Uterus (tissue), 3 donors: ENCODE measurements at regions not wholly inside any gene's neighbourhood (a gene's known extent, or its start where the extent isn't known, plus 50 kb on each side); places are given as distances from the start of the nearest gene placed in this dataset.

ENCODE experiments used
- DNase-seq, 2 donors: peaks; one replicate each; pipeline ENCODE4 v3.0.0-alpha.2; 2019 to 2020
- H3K27ac ChIP-seq, 2 donors: fragments of 200-600 bp; sonication (generic); 1 replicate in 1 of 2; 2 replicates in 1 of 2; pipeline ENCODE4 v1.5.1; 2016 to 2018
- H3K27me3 ChIP-seq, 2 donors: fragments of 200-600 bp; sonication (generic); one replicate each; pipeline ENCODE4 v1.5.1; 2018 to 2019; ENCODE audit warnings: control low read depth in 1 of 2
- H3K36me3 ChIP-seq, 2 donors: fragments of 200-600 bp; sonication (generic); one replicate each; pipeline ENCODE4 v1.5.1; 2019; ENCODE audit warnings: control low read depth in 1 of 2
- H3K4me1 ChIP-seq, 2 donors: fragments of 200-600 bp; sonication (generic); one replicate each; pipeline ENCODE4 v1.5.1; 2018 to 2019; ENCODE audit warnings: control low read depth in 1 of 2
- H3K4me3 ChIP-seq, 2 donors: fragments of 200-600 bp; sonication (generic); 1 replicate in 1 of 2; 2 replicates in 1 of 2; pipeline ENCODE4 v1.5.1; 2018 to 2019; ENCODE audit warnings: mild to moderate bottlenecking in 1 of 2
- H3K9me3 ChIP-seq, 2 donors: fragments of 200-600 bp; sonication (generic); one replicate each; pipeline ENCODE4 v1.5.1; 2019; ENCODE audit warnings: control low read depth in 1 of 2
- CTCF ChIP-seq, 4 experiments: fragments of 200-600 bp in 2 of 4; fragments of 450-650 bp in 2 of 4; sonication (generic) in 2 of 4; IDR thresholded peaks; one replicate each; pipeline ENCODE4 v1.5.1; 2016 to 2019; ENCODE audit warnings: antibody characterized with exemption in 4 of 4, mild to moderate bottlenecking in 2 of 4, moderate library complexity in 1 of 4
- POLR2A ChIP-seq, 2 donors: fragments of 450-650 bp; IDR thresholded peaks; one replicate each; pipeline ENCODE4 v1.6.1; 2016; ENCODE audit warnings: antibody characterized with exemption in 2 of 2, mild to moderate bottlenecking in 1 of 2, moderate library complexity in 1 of 2
- intact Hi-C: fragments of 100-400 bp; cut with DNase I; formaldehyde crosslinking; loops from one replicate; pipeline ENCODE4 v1.15.1; 2023; ENCODE audit warnings: low total_unique reads
- donor health status: DM: yes; HTN: yes; CAD: no.

- intact Hi-C loops, result no loop called here
- H3K27ac ChIP-seq, result no peak overlapping the region
- no peak overlapping the region for H3K4me3 ChIP-seq
- no peak for TF ChIP-seq POLR2A (IDR thresholded peaks at IDR 0.05)
- TF ChIP-seq CTCF (IDR thresholded peaks at IDR 0.05), result no peak
- no peaks in the 10 kb centered on the region for H3K36me3 ChIP-seq
- no peaks in the 10 kb centered on the region for H3K27me3 ChIP-seq
- no peaks in the 10 kb centered on the region for H3K9me3 ChIP-seq
- no peak for DNase-seq
- H3K4me1 ChIP-seq, result no peaks in the 10 kb centered on the region
These were observed 287.7 kb downstream of the PCDH7 start for GRCh38 chr4:31007858-31008257.

DNA sequence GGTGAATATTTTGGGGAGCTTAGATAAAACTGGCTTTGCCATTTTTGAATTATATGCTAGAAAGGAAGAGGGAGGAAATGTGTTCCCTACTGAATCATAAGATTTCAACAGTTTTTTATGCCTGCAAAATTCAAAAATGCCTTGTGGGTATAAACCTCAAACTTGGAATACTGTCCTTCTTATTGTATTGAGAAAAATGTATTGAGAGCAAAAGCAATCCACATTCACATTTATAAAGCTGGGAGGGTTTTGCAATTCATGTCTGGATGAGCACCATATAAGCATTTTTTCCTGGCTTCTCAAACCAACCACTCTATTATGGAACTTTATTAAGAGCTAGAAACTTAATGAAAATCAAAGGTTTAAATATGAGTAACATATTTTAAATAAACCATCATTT, 289.8 kb downstream of the PCDH7 start:
- H3K27me3 ChIP-seq, result no peaks in the 10 kb centered on the region
- no peak overlapping the region for H3K27ac ChIP-seq
- DNase-seq, result no peak
- no peaks in the 10 kb centered on the region for H3K9me3 ChIP-seq
- TF ChIP-seq CTCF (IDR thresholded peaks at IDR 0.05) (no peak), POLR2A (IDR thresholded peaks at IDR 0.05) (no peak)
- intact Hi-C loops, result no loop called here
- no peak overlapping the region for H3K4me3 ChIP-seq
- no peaks in the 10 kb centered on the region for H3K4me1 ChIP-seq
- H3K36me3 ChIP-seq, result no peaks in the 10 kb centered on the region

- H3K4me3 ChIP-seq, result no peak overlapping the region
- no peak for DNase-seq
- intact Hi-C loops, result no loop called here
- H3K9me3 ChIP-seq, result no peaks in the 10 kb centered on the region
- H3K36me3 ChIP-seq, result no peaks in the 10 kb centered on the region
- no peaks in the 10 kb centered on the region for H3K27me3 ChIP-seq
- TF ChIP-seq CTCF (IDR thresholded peaks at IDR 0.05), result no peak
- TF ChIP-seq POLR2A (IDR thresholded peaks at IDR 0.05), result no peak
- no peaks in the 10 kb centered on the region for H3K4me1 ChIP-seq
- H3K27ac ChIP-seq, result no peak overlapping the region
These were observed 295.0 kb downstream of the PCDH7 start for GRCh38 chr4:31015123-31015522.

DNA sequence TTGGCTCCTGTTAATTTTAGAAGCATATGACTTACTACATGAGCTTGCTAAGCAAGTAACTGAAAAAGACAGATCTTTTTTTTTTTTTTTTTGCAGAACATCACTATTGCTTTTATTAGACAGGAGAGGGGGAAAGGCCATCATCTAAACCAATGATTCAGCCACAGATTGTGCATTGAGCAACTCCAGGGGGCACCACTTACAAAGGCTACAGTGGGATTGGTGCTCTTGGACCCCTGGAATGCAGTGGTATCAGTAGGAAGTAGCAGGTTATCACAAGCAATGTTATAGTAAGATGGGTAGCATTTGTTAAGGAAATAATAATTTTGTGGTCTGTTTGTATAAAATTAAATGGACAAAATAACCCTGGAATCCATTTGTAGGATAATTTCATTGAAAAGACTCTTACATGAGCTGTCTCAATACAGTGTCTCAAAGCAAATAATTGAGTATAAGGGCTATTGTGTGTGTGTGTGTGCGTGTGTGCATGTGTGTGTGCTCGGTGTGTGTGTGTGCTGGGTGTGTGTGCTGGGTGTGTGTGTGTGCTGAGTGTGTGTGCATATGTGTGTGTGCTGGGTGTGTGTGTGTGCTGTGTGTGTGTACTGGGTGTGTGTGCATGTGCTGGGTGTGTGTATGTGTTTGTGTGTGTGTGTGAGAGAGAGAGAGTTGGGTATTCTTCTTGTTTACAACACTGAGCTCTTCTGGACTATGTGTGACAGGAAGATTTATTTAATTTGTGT, 296.3 kb downstream of the PCDH7 start:
- H3K36me3 ChIP-seq, result no peaks in the 10 kb centered on the region
- no peak overlapping the region for H3K27ac ChIP-seq
- TF ChIP-seq POLR2A (IDR thresholded peaks at IDR 0.05) (no peak), CTCF (IDR thresholded peaks at IDR 0.05) (no peak)
- H3K9me3 ChIP-seq, result no peaks in the 10 kb centered on the region
- intact Hi-C loops, result no loop called here
- H3K4me3 ChIP-seq, result no peak overlapping the region
- no peaks in the 10 kb centered on the region for H3K4me1 ChIP-seq
- H3K27me3 ChIP-seq, result no peaks in the 10 kb centered on the region
- DNase-seq, result no peak

- intact Hi-C loops, result no loop called here
- H3K4me1 ChIP-seq, result no peaks in the 10 kb centered on the region
- H3K27ac ChIP-seq, result no peak overlapping the region
- TF ChIP-seq CTCF (IDR thresholded peaks at IDR 0.05) (no peak), POLR2A (IDR thresholded peaks at IDR 0.05) (no peak)
- no peaks in the 10 kb centered on the region for H3K27me3 ChIP-seq
- no peak overlapping the region for H3K4me3 ChIP-seq
- no peak for DNase-seq
- no peaks in the 10 kb centered on the region for H3K9me3 ChIP-seq
- H3K36me3 ChIP-seq, result no peaks in the 10 kb centered on the region
These were observed 300.2 kb downstream of the PCDH7 start for GRCh38 chr4:31020363-31020762.
